Effector memory CD4-positive, alpha-beta T cell (primary cell): ENCODE measurements at regions not wholly inside any gene's neighbourhood (a gene's known extent, or its start where the extent isn't known, plus 50 kb on each side); places are given as distances from the start of the nearest gene placed in this dataset.

Source experiments
- DNase-seq, 3 donors: peaks; one replicate each; pipeline ENCODE4 v3.0.0-alpha.2; 2020
- H3K27ac ChIP-seq: 2 replicates; pipeline ENCODE4 v1.7.0; 2013; ENCODE audit warnings: mild to moderate bottlenecking, low read length, moderate library complexity; ENCODE audit not compliant: insufficient read depth, poor library complexity, severe bottlenecking
- H3K27me3 ChIP-seq: replicated peaks from 2 replicates; pipeline ENCODE4 v1.7.0; 2013; ENCODE audit warnings: mild to moderate bottlenecking, low read length; ENCODE audit not compliant: insufficient read depth, control insufficient read depth, poor library complexity, severe bottlenecking
- H3K36me3 ChIP-seq: 2 replicates; pipeline ENCODE4 v1.7.0; 2013; ENCODE audit warnings: mild to moderate bottlenecking, low read length, moderate library complexity; ENCODE audit not compliant: control insufficient read depth, insufficient read depth
- H3K4me1 ChIP-seq: 2 replicates; pipeline ENCODE4 v1.7.0; 2013; ENCODE audit warnings: low read length, mild to moderate bottlenecking; ENCODE audit not compliant: control insufficient read depth, insufficient read depth, poor library complexity, severe bottlenecking
- H3K4me3 ChIP-seq: 2 replicates; pipeline ENCODE4 v1.7.0; 2013; ENCODE audit warnings: low read length, low read depth, mild to moderate bottlenecking; ENCODE audit not compliant: insufficient read depth, poor library complexity, severe bottlenecking
- H3K9me3 ChIP-seq: 2 replicates; pipeline ENCODE4 v1.7.0; 2013; ENCODE audit warnings: mild to moderate bottlenecking, low read length, moderate library complexity; ENCODE audit not compliant: control insufficient read depth

DNA sequence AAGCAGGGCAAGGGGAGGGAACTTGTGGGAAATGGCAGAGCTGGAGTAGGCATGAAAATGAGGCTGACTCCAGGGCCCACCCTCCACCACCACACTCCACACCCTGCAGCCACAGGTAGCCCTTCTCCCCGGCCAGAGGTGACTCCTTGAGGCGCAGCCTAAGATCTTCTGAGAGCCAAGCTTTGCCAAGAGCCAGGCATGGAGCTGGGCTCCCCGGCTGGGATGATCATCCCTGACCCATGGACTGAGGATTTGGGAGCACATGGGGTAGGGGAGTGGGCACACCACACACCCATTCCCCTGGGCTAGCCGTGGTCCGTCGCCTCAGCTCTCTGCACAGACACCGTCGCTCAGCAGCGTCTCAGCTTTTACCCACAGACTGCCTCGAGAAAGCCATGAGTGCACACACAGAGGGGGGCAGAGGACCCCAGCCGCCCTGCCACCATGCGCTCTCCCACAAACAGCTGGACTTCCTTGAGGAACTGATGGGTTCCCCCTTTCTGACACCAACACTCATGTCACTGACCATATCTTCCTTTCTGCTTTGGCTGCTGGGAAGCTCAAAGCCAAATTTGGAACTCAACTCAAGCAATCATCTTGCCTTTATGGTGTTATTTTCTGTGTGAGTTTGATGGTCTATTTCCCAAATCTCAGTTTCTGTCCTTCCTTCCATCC, 123.6 kb upstream of the RUNX3 start:
- no peak overlapping the region for H3K4me3 ChIP-seq
- no peak for DNase-seq
- H3K4me1 ChIP-seq, result no peaks in the 10 kb centered on the region
- no peaks in the 10 kb centered on the region for H3K27me3 ChIP-seq
- H3K36me3 ChIP-seq, result no peaks in the 10 kb centered on the region
- no peaks in the 10 kb centered on the region for H3K9me3 ChIP-seq
- H3K27ac ChIP-seq, result no peak overlapping the region

DNA sequence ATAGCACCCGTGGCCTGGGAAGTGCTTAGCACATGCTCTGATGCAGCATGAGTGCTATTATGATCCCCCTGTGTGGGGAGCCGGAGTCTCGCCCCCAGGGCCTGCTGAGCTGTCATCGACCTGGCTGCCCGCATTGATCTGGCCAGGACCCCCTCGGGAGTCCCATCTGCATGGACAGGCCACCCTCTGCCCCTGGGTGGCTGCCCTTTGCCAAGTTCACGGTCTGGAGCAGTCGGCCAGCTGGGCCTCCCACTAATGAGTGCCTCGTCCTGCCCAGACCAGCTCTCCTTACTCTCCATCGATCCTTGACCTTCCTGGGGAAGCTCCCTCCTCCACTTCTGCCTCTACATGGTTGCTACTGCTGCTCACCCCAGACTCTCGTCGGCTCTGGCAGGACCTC, 121.8 kb upstream of the RUNX3 start:
- H3K36me3 ChIP-seq, result no peaks in the 10 kb centered on the region
- no peak for DNase-seq
- H3K4me3 ChIP-seq, result no peak overlapping the region
- no peaks in the 10 kb centered on the region for H3K4me1 ChIP-seq
- H3K9me3 ChIP-seq, result no peaks in the 10 kb centered on the region
- H3K27me3 ChIP-seq, result no peaks in the 10 kb centered on the region
- H3K27ac ChIP-seq, result no peak overlapping the region

DNA sequence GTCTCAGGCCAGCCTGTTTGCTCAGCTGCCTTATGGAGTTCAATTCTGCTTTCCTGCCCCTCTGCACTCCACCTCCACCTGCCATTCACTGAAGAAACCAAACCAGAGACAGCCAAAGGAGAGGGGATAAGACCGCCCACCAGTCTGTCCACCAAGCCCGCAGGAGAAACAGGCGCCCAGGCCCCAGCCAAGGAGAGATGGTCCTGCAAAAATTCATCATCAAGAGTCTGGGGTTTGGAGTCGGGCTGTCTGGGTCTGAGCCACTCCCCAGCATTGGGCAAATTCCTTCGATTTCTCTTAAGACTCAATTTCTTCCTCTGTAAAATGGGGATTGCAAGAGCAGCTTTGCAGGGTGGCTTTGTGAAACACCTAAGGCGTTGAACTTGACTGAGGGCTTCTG, 121.4 kb upstream of the RUNX3 start:
- Histone ChIP-seq H3K9me3 (no peaks in the 10 kb centered on the region), H3K4me3 (no peak overlapping the region), H3K4me1 (no peaks in the 10 kb centered on the region), H3K36me3 (no peaks in the 10 kb centered on the region), H3K27ac (no peak overlapping the region), H3K27me3 (no peaks in the 10 kb centered on the region)
- DNase-seq, result no peak

DNA sequence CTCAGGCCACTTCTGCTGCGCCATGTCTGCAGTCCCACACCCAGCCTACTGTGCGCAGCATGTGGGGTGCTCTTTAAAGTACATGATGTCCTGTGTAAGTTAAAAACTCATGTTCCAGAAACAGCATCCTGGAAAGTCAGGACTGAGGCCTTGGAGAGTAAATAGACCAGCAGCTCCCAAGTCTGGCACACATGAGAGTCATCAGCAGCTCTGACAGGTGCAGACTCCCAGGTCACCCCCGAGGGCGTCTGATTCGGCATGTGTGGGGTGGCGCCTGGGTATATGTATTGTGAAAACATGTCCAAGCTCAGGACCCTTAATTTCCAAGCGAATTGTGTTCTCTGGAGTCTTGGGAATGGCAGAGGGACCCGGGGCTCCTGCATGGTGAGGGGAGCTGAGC, 120.1 kb upstream of the RUNX3 start:
- Histone ChIP-seq H3K36me3 (no peaks in the 10 kb centered on the region), H3K27me3 (no peaks in the 10 kb centered on the region), H3K4me3 (no peak overlapping the region), H3K27ac (no peak overlapping the region), H3K9me3 (no peaks in the 10 kb centered on the region), H3K4me1 (no peaks in the 10 kb centered on the region)
- no peak for DNase-seq

DNA sequence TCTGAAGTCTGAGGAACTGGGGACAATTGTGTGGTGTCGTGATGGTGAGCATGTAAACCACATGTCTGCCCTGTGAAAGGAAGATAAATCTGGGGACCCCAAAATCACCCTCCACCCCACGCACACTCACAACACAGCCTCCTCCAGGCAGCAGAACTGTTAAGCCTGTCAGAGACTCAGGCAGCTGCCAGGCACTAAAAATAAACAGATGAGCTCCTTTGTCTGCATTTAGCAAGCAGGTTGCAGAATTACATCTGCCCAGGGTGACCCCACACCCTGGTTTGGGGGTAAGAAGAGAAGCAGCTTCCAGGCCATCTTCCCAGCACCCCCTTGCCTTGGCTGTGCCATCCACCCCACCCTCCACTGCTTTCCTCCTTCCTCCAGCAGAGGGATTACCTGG, 119.1 kb upstream of the RUNX3 start:
- Histone ChIP-seq H3K4me3 (no peak overlapping the region), H3K27me3 (no peaks in the 10 kb centered on the region), H3K9me3 (no peaks in the 10 kb centered on the region), H3K4me1 (no peaks in the 10 kb centered on the region), H3K27ac (no peak overlapping the region), H3K36me3 (no peaks in the 10 kb centered on the region)
- DNase-seq, result no peak

DNA sequence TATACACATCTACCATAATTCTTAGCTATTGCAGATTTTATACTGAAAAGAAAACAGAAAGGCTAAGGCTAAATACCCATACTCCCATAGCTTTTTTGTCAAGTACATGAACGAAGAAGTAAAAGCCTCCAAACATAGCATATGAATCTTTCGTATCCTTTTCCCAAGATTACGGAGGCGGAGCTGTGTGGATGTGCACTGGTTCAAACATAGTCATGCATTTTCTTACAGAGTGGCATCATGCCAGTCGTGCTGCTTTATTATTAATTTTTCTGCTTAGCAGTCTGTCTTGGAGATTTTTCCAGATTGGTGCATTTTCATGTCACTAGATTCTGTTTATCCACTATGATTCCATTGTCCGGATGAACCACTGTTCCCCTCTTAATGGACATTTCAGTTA, 118.7 kb upstream of the RUNX3 start:
- no peak for DNase-seq
- no peaks in the 10 kb centered on the region for H3K4me1 ChIP-seq
- no peak overlapping the region for H3K27ac ChIP-seq
- no peaks in the 10 kb centered on the region for H3K36me3 ChIP-seq
- H3K4me3 ChIP-seq, result no peak overlapping the region
- H3K9me3 ChIP-seq, result no peaks in the 10 kb centered on the region
- H3K27me3 ChIP-seq, result no peaks in the 10 kb centered on the region

DNA sequence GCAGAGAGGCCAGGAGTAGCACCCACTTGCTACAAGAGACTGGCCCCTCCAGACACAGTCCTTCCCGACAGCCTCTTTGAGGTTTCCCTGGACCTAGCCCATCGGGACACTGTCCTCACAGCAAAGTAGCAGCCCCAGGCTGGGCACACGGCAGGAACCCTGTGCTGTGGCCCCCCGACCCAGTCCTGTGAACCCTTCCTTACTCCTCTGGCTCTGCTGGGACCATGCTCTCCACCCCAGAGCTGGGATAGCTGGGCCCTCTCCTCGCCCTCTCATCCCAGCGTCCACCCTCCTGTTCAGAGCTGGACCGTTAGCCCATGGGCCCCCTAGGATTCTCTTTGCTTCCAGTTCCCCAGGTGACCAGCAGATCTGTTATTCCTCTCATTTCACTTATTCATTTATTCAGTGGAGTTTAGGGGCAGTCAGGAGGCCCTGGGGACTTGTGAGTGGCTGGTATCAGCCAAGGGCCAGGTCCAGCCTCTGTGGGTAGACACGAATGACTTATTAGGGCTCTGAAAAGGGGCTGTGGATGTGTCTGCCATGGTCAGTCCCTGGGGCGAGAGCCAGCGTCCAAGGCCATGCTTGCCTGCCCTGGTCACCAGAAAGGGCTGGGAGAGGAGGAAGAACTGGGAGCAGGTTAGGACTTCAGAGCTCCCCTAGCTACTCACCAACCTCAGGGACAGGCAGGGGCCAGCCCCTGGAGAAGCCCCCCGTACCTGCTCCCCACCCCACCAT, 117.6 kb upstream of the RUNX3 start:
- H3K4me1 ChIP-seq, result no peaks in the 10 kb centered on the region
- H3K4me3 ChIP-seq, result no peak overlapping the region
- no peaks in the 10 kb centered on the region for H3K9me3 ChIP-seq
- no peak overlapping the region for H3K27ac ChIP-seq
- H3K27me3 ChIP-seq, result no peaks in the 10 kb centered on the region
- H3K36me3 ChIP-seq, result no peaks in the 10 kb centered on the region
- no peak for DNase-seq

DNA sequence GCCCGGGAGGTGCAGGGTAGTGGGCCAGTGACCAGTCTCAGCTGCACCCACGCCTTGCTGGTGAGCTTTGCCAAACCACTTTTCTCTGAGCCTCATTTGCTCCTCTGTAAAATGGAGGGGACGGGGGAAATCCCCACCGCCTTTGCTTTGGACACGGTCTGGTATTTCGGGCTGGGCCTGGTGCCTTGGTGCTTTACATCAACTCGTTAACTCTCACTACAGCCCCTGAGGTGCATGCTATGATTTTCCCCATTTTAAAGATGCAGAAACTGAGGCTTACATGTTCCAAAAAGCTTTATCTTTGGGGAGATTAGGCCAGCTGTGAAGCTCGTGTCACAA, 116.1 kb upstream of the RUNX3 start:
- no peaks in the 10 kb centered on the region for H3K4me1 ChIP-seq
- no peak overlapping the region for H3K27ac ChIP-seq
- no peaks in the 10 kb centered on the region for H3K27me3 ChIP-seq
- H3K36me3 ChIP-seq, result no peaks in the 10 kb centered on the region
- no peak overlapping the region for H3K4me3 ChIP-seq
- H3K9me3 ChIP-seq, result no peaks in the 10 kb centered on the region
- no peak for DNase-seq

DNA sequence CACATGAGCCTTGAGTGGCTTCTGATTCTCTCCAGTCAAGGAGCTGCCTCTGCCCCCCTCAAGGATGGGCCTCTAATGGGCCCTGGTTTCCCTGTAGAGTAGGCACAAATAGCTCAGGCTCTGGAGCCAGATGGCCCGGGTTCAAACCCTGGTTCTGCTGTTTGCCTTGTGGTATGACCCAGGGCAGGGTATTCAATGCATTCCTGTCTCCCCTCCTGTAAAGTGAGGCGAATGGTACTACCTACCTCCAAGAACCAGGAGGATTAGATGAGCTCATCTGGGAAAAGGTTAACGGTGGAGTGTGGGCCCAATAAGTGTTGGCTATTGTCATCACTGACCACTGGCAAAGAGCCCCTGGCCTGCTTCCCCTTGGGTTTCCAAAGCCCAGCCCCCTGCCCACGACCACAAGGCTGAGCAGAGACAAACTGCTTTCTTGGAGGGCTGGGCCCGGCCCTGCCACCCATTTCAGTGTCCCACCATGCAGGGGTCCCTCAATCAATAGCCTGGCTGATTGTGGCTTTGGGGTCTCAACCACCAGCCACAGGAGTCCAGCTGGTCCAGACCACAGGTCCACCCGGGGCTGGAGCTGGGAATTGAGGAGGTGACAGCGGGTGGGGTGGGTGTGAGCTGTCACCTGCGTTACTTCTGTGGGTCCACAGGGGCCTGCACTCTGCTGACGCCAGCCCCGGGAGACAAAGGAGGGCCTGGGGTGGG, 115.6 kb upstream of the RUNX3 start:
- DNase-seq, result no peak
- Histone ChIP-seq H3K4me1 (no peaks in the 10 kb centered on the region), H3K27me3 (no peaks in the 10 kb centered on the region), H3K27ac (no peak overlapping the region), H3K9me3 (no peaks in the 10 kb centered on the region), H3K36me3 (no peaks in the 10 kb centered on the region), H3K4me3 (no peak overlapping the region)

DNA sequence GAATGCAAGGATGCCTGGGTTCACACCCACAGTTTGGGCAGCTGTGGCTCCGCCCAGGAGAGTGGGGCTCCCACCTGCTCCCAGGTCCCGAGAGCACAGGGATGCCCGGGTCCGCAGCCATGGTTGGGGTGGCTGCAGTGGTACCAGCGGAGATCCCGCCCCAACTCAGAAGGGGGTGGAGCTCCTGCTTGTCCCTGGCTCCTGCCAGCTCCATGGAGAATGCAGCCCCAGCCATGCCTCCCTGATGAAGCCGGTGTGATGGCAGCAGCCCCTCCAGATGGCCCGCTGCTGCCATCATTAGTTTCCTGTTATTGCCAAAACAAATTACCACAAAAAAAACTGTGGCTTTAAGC, 113.1 kb upstream of the RUNX3 start:
- Histone ChIP-seq H3K27ac (no peak overlapping the region), H3K27me3 (no peaks in the 10 kb centered on the region), H3K36me3 (no peaks in the 10 kb centered on the region), H3K4me1 (no peaks in the 10 kb centered on the region), H3K4me3 (no peak overlapping the region), H3K9me3 (no peaks in the 10 kb centered on the region)
- no peak for DNase-seq
